T-helper 17 cell (primary cell): ENCODE measurements at regions not wholly inside any gene's neighbourhood (a gene's known extent, or its start where the extent isn't known, plus 50 kb on each side); places are given as distances from the start of the nearest gene placed in this dataset.
A peak's percentile ranks its signal among the peaks of the same experiment; 100 is the strongest.
"Not testable (repeated sequence)": the region's sequence is repeated elsewhere in the genome, so short reads cannot be mapped to it uniquely, and the experiment has no call there.

Experiments
- ATAC-seq: fragments of 150-1000 bp; cut with Tn5 transposase; 2 replicates; pipeline ENCODE4 v1.10.0; 2021; ENCODE audit warnings: mild to moderate bottlenecking, moderate library complexity
- DNase-seq, 3 donors: peaks; one replicate each; pipeline versions ENCODE4 v3.0.0 to v3.0.0-alpha.2; 2020 to 2021
- H3K9me3 ChIP-seq: one replicate; pipeline ENCODE4 v1.7.0; 2013; ENCODE audit warnings: low read length, mild to moderate bottlenecking; ENCODE audit not compliant: control insufficient read depth, poor library complexity, severe bottlenecking
- H3K27ac Mint-ChIP-seq: one replicate; pipeline ENCODE4 v1.8.0; 2022; ENCODE audit warnings: mild to moderate bottlenecking, moderate library complexity, mixed read lengths
- H3K27me3 Mint-ChIP-seq: one replicate; pipeline ENCODE4 v1.8.0; 2022; ENCODE audit warnings: mixed read lengths
- H3K36me3 Mint-ChIP-seq: one replicate; pipeline ENCODE4 v1.8.0; 2022; ENCODE audit warnings: low read depth, mixed read lengths
- H3K4me1 Mint-ChIP-seq: one replicate; pipeline ENCODE4 v1.8.0; 2022; ENCODE audit warnings: mild to moderate bottlenecking, mixed read lengths
- H3K4me3 Mint-ChIP-seq: one replicate; pipeline ENCODE4 v1.8.0; 2022; ENCODE audit warnings: mild to moderate bottlenecking, moderate library complexity, mixed read lengths

DNA sequence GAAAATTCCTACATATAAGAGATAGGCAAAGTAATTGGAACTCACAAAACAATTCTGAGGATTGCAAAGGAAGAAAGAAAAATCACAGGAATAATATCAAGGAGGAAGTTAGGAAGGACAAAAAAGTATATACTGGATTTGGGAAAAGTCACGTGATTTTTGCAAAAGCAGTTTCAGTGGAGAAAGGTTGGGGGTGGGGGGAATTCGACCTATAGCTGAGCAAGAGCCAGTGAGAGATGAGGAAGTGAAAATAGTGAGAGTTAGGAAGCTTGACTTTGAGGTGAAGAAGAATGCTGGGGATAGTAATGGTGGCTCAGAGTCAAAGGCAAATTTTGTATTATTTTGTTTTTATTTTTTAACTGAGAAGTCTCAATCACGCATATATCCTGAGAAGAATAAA, 438.0 kb upstream of the PMFBP1 start:
- H3K4me3 Mint-ChIP-seq = no peak overlapping the region
- no peaks in the 10 kb centered on the region for H3K9me3 ChIP-seq
- H3K4me1 Mint-ChIP-seq = no peaks in the 10 kb centered on the region
- no peaks in the 10 kb centered on the region for H3K36me3 Mint-ChIP-seq
- DNase-seq (no peak), ATAC-seq (no peak)
- no peaks in the 10 kb centered on the region for H3K27me3 Mint-ChIP-seq
- H3K27ac Mint-ChIP-seq = no peak overlapping the region

DNA sequence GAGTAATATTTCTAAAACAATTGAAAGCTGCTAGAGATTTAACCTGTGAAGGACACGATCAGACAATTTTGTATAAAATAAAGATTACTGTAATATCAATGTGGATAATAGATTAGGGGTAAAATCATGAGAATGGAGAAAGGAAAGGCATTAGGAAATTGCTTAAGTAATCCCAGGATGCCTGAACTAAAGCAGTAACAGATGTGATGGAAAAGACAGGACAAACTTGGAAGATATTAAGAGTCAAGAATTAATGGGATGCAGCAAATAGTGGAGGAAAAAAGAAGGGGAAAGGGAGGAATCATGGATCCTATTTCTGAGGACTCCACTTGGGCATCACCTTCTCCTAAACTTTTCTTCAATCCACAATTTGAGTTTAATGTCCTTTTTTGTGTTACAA, 437.1 kb upstream of the PMFBP1 start:
- H3K4me3 Mint-ChIP-seq = no peak overlapping the region
- DNase-seq = no peak
- H3K4me1 Mint-ChIP-seq = no peaks in the 10 kb centered on the region
- H3K36me3 Mint-ChIP-seq = no peaks in the 10 kb centered on the region
- H3K27me3 Mint-ChIP-seq = no peaks in the 10 kb centered on the region
- no peak overlapping the region for H3K27ac Mint-ChIP-seq
- H3K9me3 ChIP-seq = no peaks in the 10 kb centered on the region
- no peak for ATAC-seq

DNA sequence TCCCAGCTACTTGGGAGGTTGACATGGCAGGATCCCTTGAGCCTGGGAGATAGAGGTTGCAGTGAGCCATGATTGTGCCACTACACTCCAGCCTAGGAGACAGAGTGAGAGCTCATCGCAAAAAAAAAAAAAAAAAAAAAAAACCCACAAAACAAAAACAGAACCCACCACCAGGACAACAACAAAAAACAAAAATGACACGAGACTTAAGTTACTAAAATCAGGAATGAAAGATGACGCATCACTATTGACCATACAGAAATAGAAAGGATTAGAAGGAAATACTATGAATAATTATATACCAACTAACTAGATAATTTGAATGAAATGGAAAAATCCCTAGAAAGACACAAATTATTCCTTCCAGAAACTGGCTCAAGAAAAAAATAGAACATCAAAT, 432.4 kb upstream of the PMFBP1 start:
- Mint-ChIP-seq H3K36me3 (no peaks in the 10 kb centered on the region), H3K4me3 (no peak overlapping the region), H3K4me1 (no peaks in the 10 kb centered on the region), H3K27ac (no peak overlapping the region), H3K27me3 (no peaks in the 10 kb centered on the region)
- no peak for ATAC-seq
- DNase-seq = no peak
- no peaks in the 10 kb centered on the region for H3K9me3 ChIP-seq

DNA sequence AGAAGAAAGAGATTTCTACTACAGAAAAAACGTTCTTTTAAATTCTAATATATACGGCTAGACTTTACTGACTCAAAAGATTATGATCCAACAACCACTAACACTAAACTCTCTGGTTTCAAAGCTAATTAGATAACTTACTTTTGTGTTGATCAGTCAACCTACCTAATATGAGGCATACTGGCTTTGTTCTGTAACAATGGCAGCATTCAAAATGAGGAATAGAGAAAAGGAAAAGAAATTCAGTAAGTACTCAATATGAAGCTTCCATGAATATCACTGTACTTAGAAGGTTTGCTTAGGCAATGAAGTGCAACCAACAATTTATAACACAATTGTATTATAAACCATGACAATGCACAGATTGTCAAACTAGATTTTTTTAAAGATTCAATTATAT, 430.5 kb upstream of the PMFBP1 start:
- Mint-ChIP-seq H3K36me3 (no peaks in the 10 kb centered on the region), H3K4me3 (no peak overlapping the region), H3K27ac (no peak overlapping the region), H3K27me3 (no peaks in the 10 kb centered on the region), H3K4me1 (no peaks in the 10 kb centered on the region)
- H3K9me3 ChIP-seq = no peaks in the 10 kb centered on the region
- DNase-seq = no peak
- ATAC-seq = no peak

DNA sequence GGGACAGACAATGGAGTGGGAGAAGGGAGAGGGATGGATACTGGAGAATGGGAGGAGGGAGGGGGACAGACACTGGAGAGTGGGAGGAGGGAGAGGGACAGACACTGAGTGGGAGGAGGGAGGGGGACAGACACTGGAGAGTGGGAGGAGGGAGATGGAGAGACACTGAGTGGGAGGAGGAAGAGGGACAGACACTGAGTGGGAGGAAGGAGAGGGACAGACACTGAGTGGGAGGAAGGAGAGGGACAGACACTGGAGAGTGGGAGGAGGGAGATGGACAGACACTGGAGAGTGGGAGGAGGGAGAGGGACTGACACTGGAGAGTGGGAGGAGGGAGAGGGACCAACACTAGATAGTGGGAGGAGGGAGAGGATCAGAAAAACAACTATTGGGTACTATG, 426.7 kb upstream of the PMFBP1 start:
- Mint-ChIP-seq H3K4me3 (no peak overlapping the region), H3K27ac (no peak overlapping the region), H3K4me1 (no peaks in the 10 kb centered on the region), H3K36me3 (no peaks in the 10 kb centered on the region), H3K27me3 (no peaks in the 10 kb centered on the region)
- ATAC-seq (no peak), DNase-seq (no peak)
- H3K9me3 ChIP-seq = no peaks in the 10 kb centered on the region

DNA sequence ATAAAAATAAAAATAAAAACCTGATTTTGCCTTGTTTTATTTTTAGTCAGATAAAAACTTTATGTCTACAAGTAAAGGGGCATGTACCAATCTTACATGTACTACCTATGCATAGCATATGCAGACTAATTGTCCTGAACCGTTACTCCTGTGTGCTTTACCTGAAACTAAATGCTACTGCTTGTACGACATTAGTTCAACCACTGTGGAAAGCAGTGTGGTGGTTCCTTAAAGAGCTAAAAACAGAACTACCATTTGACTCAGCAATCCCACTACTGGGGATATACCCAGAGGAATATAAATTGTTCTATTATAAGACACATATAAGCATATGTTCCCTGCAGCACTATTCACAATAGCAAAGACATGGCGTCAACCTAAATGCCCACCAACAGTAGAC, 426.0 kb upstream of the PMFBP1 start:
- no peaks in the 10 kb centered on the region for H3K27me3 Mint-ChIP-seq
- no peak overlapping the region for H3K4me3 Mint-ChIP-seq
- H3K4me1 Mint-ChIP-seq = no peaks in the 10 kb centered on the region
- DNase-seq = no peak
- H3K9me3 ChIP-seq = no peaks in the 10 kb centered on the region
- ATAC-seq = no peak
- no peak overlapping the region for H3K27ac Mint-ChIP-seq
- no peaks in the 10 kb centered on the region for H3K36me3 Mint-ChIP-seq

DNA sequence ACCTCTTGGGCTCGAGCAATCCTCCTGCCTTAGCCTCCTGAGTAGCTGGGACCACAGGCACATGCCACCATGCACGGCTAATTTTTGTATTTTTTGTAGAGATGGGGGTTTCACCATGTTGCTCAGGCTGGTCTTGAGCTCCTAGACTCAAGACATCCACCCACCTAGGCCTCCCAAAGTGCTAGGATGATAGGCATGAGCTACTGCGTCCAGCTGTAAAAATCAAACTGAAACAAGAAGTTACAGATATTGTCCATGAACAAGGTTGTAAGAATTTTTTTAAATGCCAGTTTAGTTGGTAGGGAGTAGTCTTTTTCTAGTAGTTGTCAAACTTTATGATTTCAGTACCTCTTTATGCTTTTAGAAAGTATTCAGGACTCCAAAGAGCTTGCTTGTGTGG, 424.4 kb upstream of the PMFBP1 start:
- Mint-ChIP-seq H3K27ac (no peak overlapping the region), H3K36me3 (no peaks in the 10 kb centered on the region), H3K4me3 (no peak overlapping the region), H3K27me3 (no peaks in the 10 kb centered on the region), H3K4me1 (no peaks in the 10 kb centered on the region)
- DNase-seq (no peak), ATAC-seq (no peak)
- H3K9me3 ChIP-seq = no peaks in the 10 kb centered on the region

DNA sequence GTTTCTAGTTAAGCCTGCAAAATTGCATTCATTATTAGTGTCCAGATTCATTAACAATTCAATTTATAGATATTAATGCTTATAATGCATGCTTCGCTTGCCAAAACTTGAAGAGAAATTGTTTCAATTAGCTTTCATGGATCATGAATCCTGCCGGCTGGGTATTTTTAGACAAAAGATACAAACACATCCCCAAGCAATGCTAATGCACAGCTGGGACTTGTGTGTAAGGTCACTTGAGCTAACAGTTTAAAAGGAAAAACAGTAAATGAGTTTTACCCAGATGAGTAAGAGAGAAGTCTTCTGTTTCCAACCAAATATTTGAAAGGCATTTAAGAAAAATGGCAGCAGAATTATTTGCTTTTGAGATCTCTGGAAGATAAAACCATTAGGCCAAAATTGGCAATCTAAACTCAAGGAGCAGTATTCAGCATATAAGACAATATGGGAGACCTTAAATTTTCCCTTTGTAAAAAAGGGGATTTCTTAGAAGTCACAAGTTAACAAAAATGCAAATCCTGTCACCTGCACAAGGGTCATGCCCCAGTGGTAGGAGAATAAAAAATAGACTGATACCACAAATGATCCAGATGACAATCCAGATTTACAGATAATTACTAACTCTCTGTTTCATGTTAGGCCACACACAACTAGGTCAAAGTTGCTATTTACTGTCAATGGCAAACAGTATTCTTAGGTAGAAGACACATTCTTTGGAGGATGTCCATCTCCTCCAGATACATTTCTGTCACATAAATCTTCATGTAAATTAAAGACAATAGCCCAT, 418.4 kb upstream of the PMFBP1 start:
- Mint-ChIP-seq H3K27ac (no peak overlapping the region), H3K4me3 (no peak overlapping the region), H3K27me3 (no peaks in the 10 kb centered on the region), H3K4me1 (no peaks in the 10 kb centered on the region), H3K36me3 (no peaks in the 10 kb centered on the region)
- no peaks in the 10 kb centered on the region for H3K9me3 ChIP-seq
- DNase-seq (no peak), ATAC-seq (peak; percentile 39)

DNA sequence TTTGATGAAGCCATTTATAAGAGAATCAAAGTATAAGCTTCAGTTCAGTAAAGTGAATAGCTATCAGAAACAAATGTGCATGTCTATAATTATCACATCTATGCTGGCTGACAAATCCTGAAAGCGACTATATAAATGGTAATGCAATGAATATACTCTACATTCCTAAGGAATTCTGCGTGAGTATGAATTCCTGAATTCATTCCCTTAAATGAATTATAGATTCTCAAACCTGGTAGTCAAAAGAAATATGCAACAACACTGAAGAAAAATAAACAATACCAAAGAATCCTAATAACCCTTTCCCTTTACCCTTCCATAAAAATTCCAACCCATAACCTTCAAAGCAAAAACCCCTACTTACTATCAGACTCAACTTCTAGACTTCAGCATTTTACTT, 416.6 kb upstream of the PMFBP1 start:
- no peaks in the 10 kb centered on the region for H3K4me1 Mint-ChIP-seq
- ATAC-seq = no peak
- no peaks in the 10 kb centered on the region for H3K36me3 Mint-ChIP-seq
- H3K27ac Mint-ChIP-seq = no peak overlapping the region
- H3K9me3 ChIP-seq = no peaks in the 10 kb centered on the region
- DNase-seq = no peak
- H3K27me3 Mint-ChIP-seq = no peaks in the 10 kb centered on the region
- no peak overlapping the region for H3K4me3 Mint-ChIP-seq

DNA sequence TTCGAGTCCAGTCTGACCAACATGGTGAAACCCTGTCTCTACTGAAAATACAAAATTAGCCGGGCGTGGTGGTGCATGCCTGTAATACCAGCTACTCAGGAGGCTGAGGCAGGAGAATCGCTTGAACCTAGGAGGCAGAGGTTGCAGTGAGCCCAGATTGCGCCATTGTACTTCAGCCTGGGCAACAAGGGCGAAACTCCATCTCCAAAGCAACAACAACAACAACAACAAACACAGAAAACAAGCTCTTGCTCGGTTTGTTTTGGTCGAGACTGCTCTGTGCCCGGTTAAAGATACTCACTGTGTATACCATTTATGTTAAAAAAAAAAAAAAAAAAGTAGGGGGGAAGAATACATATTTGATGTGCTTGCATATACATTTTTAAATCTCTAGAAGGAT, 406.1 kb upstream of the PMFBP1 start:
- ATAC-seq, DNase-seq, H3K27me3 Mint-ChIP-seq, H3K4me1 Mint-ChIP-seq, H3K9me3 ChIP-seq, H3K4me3 Mint-ChIP-seq, H3K27ac Mint-ChIP-seq, H3K36me3 Mint-ChIP-seq: not testable (repeated sequence)

DNA sequence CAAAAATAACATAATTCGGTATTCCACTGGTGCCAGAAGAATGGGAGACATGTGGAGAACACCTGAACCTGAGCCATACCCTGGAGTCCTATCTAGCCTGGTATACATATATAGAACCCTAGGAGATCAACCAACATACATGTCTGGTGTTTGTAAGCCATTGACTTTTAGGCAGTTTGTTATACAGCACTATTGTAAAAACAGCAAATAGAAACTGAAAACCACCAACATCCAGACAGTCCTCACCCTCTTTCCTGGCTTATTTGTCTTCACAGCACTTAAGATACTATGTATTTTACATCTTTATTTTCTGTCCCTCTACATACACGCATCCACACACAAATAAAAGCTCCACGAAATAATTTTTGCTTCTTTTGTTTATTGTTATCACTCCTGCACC, 404.2 kb upstream of the PMFBP1 start:
- H3K4me3 Mint-ChIP-seq = no peak overlapping the region
- no peak overlapping the region for H3K27ac Mint-ChIP-seq
- H3K9me3 ChIP-seq = no peaks in the 10 kb centered on the region
- peaks cover 2% of the 10 kb centered on the region for H3K4me1 Mint-ChIP-seq
- DNase-seq (no peak), ATAC-seq (no peak)
- no peaks in the 10 kb centered on the region for H3K27me3 Mint-ChIP-seq
- no peaks in the 10 kb centered on the region for H3K36me3 Mint-ChIP-seq

DNA sequence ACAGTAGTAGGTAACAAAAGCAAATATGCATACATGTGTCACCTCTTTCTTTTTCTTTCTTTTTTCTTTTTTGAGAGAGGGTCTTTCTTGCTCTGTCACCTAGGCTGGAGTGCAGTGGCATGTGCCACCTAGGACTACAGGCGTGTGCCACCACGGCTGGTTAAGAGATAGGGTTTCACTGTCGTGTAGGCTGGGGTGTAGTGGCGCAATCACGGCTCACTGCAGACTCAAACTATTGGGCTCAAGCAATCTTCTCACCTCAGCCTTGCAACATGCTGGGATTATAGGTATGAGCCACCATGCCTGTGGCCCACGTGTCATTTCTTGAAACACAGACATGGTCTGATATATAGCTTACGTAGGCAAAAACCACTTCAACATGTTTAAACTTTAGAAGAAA, 397.7 kb upstream of the PMFBP1 start:
- peaks cover 2% of the 10 kb centered on the region for H3K4me1 Mint-ChIP-seq
- H3K27ac Mint-ChIP-seq = no peak overlapping the region
- no peaks in the 10 kb centered on the region for H3K9me3 ChIP-seq
- no peaks in the 10 kb centered on the region for H3K27me3 Mint-ChIP-seq
- no peak for DNase-seq
- ATAC-seq = no peak
- no peak overlapping the region for H3K4me3 Mint-ChIP-seq
- H3K36me3 Mint-ChIP-seq = no peaks in the 10 kb centered on the region

DNA sequence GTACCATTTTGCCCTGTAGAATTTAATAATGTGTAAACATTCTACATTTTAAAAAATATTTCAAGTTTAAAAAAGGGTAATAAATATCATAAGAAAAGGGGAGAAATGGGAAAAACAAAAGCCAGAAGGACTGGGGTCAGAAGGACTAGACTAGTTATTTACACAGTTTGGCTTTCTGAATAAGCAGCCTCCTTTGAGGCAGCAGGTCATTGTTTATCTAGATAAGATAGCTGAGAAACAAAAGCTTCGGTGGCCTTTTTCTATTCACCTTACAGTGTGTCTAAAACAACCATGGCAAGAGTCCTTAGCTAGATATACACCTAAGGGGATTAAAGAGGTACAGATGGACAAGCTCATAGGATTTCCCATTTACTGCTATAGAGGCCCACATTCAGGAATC, 396.5 kb upstream of the PMFBP1 start:
- Mint-ChIP-seq H3K27me3 (no peaks in the 10 kb centered on the region), H3K4me3 (no peak overlapping the region), H3K4me1 (peaks cover 2% of the 10 kb centered on the region), H3K36me3 (no peaks in the 10 kb centered on the region), H3K27ac (no peak overlapping the region)
- DNase-seq (no peak), ATAC-seq (no peak)
- H3K9me3 ChIP-seq = no peaks in the 10 kb centered on the region

DNA sequence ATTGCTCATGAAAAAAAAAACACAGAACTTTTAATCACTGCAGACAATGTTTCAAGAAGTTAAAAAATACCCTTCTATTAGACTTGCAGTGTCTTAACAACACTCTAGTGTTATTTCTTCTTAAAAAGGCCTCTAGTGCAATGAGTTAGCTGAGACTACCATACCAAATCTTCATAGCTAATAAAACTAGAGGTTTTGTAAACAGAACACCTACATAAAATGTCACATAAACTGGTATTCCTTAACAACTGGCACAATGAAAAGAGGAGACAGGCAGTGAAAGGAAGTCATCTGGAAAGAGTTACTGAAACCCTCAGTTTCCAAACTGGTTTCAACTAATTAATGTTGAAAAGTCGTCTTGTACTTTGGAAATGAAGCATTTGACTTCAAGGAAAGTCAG, 394.2 kb upstream of the PMFBP1 start:
- Mint-ChIP-seq H3K36me3 (no peaks in the 10 kb centered on the region), H3K27ac (no peak overlapping the region), H3K27me3 (no peaks in the 10 kb centered on the region), H3K4me1 (peaks cover 2% of the 10 kb centered on the region), H3K4me3 (no peak overlapping the region)
- no peak for DNase-seq
- H3K9me3 ChIP-seq = no peaks in the 10 kb centered on the region
- no peak for ATAC-seq
